A549 (cell line): ENCODE measurements at regions not wholly inside any gene's neighbourhood (a gene's known extent, or its start where the extent isn't known, plus 50 kb on each side); places are given as distances from the start of the nearest gene placed in this dataset.

ENCODE experiments used
- ATAC-seq, 2 experiments: fragments of 200-7000 bp in 1 of 2; fragments of >200 bp in 1 of 2; cut with Nextera tagmentation in 1 of 2; cut with Tn5 transposase in 1 of 2; 3 replicates each; pipeline versions ENCODE4 v1.8.0 to v1.9.1; 2018 to 2020; ENCODE audit warnings: mild to moderate bottlenecking in 1 of 2, moderate library complexity in 1 of 2
- CTCF ChIA-PET: fragments of 300-600 bp; sonication (Branson Sonifier 250); formaldehyde crosslinking; extraction: SDS; loops from one replicate; lab custom pipeline; 2021; ENCODE audit warnings: antibody characterized with exemption, inconsistent platforms; lab: Yijun Ruan, JAX
- POLR2A ChIA-PET: fragments of 350-600 bp; formaldehyde crosslinking; extraction: SDS; loops from one replicate; lab custom pipeline; 2021; ENCODE audit warnings: antibody characterized with exemption, inconsistent platforms; lab: Yijun Ruan, JAX
- DNase-seq, 2 experiments: peaks; one replicate each; pipeline versions ENCODE4 v3.0.0 to v3.0.0-alpha.2; 2011 to 2016; ENCODE audit warnings: low read depth in 1 of 2, low spot score in 1 of 2
- FAIRE-seq: peaks from 2 replicates; lab custom pipeline; 2011; peaks lifted over from hg19 to GRCh38; lab: Jason Lieb, UNC
- H3K27ac ChIP-seq, 2 experiments: fragments of >200 bp; sonication (Bioruptor Twin); formaldehyde crosslinking; 3 replicates each; pipeline ENCODE4 v1.5.1; 2016 to 2017
- H3K4me1 ChIP-seq: fragments of >200 bp; sonication (Bioruptor Twin); formaldehyde crosslinking; 3 replicates; pipeline ENCODE4 v1.6.1; 2016
- H3K4me2 ChIP-seq: fragments of >200 bp; sonication (Bioruptor Twin); formaldehyde crosslinking; 3 replicates; pipeline ENCODE4 v1.6.1; 2016
- H3K4me3 ChIP-seq: fragments of >200 bp; sonication (Bioruptor Twin); formaldehyde crosslinking; 3 replicates; pipeline ENCODE4 v1.5.1; 2016
- H3K9me3 ChIP-seq: fragments of >200 bp; sonication (Bioruptor Twin); formaldehyde crosslinking; 3 replicates; pipeline ENCODE4 v1.6.1; 2016
- BHLHE40 ChIP-seq: IDR thresholded peaks from 2 replicates; pipeline ENCODE4 v1.6.1; 2012; ENCODE audit warnings: low read depth, low read length, inconsistent platforms
- CEBPB ChIP-seq, 2 experiments: fragments of >200 bp in 1 of 2; sonication (Bioruptor Twin) in 1 of 2; formaldehyde crosslinking in 1 of 2; IDR thresholded peaks; 2 replicates each; pipeline ENCODE4 v1.6.1; 2012 to 2016
- EHMT2 ChIP-seq: fragments of 200-600 bp; sonication (generic); IDR thresholded peaks from 2 replicates; pipeline ENCODE4 v1.6.1; 2016; ENCODE audit warnings: antibody characterized with exemption, low read depth, mild to moderate bottlenecking, moderate library complexity
- EP300 ChIP-seq, 2 experiments: fragments of >200 bp; sonication (Bioruptor Twin); formaldehyde crosslinking; IDR thresholded peaks; 2 replicates in 1 of 2; 3 replicates in 1 of 2; pipeline ENCODE4 v1.6.1; 2016 to 2017
- FOSB ChIP-seq: fragments of 250-450 bp; sonication (Bioruptor Pico); IDR thresholded peaks from 2 replicates; pipeline ENCODE4 v1.5.0; 2020; ENCODE audit warnings: mild to moderate bottlenecking, moderate library complexity
- HEYL ChIP-seq: fragments of 250-450 bp; sonication (Bioruptor Pico); IDR thresholded peaks from 2 replicates; pipeline ENCODE4 v1.8.0; 2021; ENCODE audit warnings: mild to moderate bottlenecking, moderate library complexity
- HOXA7 ChIP-seq: fragments of 250-450 bp; sonication (Bioruptor Pico); IDR thresholded peaks from 2 replicates; pipeline ENCODE4 v1.5.0; 2020; ENCODE audit warnings: mild to moderate bottlenecking, moderate library complexity
- HOXB13 ChIP-seq: fragments of 250-450 bp; sonication (Bioruptor Pico); IDR thresholded peaks from 2 replicates; pipeline ENCODE4 v1.5.0; 2020; ENCODE audit warnings: low read depth, mild to moderate bottlenecking, moderate library complexity
- KDM1A ChIP-seq: fragments of 200-600 bp; sonication (generic); IDR thresholded peaks from 2 replicates; pipeline ENCODE4 v1.6.1; 2016; ENCODE audit warnings: low read depth, mild to moderate bottlenecking
- KDM5A ChIP-seq: fragments of 200-600 bp; sonication (generic); IDR thresholded peaks from 2 replicates; pipeline ENCODE4 v1.6.1; 2016; ENCODE audit warnings: antibody characterized with exemption, mild to moderate bottlenecking
- MAFK ChIP-seq: fragments of 450-650 bp; IDR thresholded peaks from 2 replicates; pipeline ENCODE4 v1.6.1; 2014; ENCODE audit not compliant: partially characterized antibody
- MAX ChIP-seq: IDR thresholded peaks from 2 replicates; pipeline ENCODE4 v1.6.1; 2012
- MAZ ChIP-seq: fragments of 150-350 bp; IDR thresholded peaks from 2 replicates; pipeline ENCODE4 v1.6.1; 2014; ENCODE audit warnings: antibody characterized with exemption, low read depth, low read length, borderline replicate concordance
- MYC ChIP-seq: IDR thresholded peaks from 2 replicates; pipeline ENCODE4 v1.6.1; 2012; ENCODE audit warnings: mild to moderate bottlenecking, inconsistent platforms, low read length, improper control_type of control experiment, borderline replicate concordance
- NR3C1 ChIP-seq: fragments of >200 bp; sonication (Bioruptor Twin); formaldehyde crosslinking; IDR thresholded peaks from 3 replicates; pipeline ENCODE4 v1.6.1; 2017
- POLR2AphosphoS2 ChIP-seq: conservative IDR thresholded peaks from 2 replicates; pipeline ENCODE4 v1.6.1; 2012; ENCODE audit warnings: low read length, improper control_type of control experiment, inconsistent platforms
- RAD21 ChIP-seq, 2 experiments: fragments of >200 bp in 1 of 2; sonication (Bioruptor Twin) in 1 of 2; formaldehyde crosslinking in 1 of 2; IDR thresholded peaks in 1 of 2; conservative IDR thresholded peaks in 1 of 2; 2 replicates in 1 of 2; 3 replicates in 1 of 2; pipeline ENCODE4 v1.6.1; 2012 to 2018; ENCODE audit warnings: inconsistent platforms in 1 of 2
- RCOR1 ChIP-seq: fragments of 150-350 bp; IDR thresholded peaks from 2 replicates; pipeline ENCODE4 v1.6.1; 2014; ENCODE audit warnings: antibody characterized with exemption, low read length, low read depth
- RFX5 ChIP-seq: fragments of 450-650 bp; IDR thresholded peaks from 2 replicates; pipeline ENCODE4 v1.7.1; 2014; ENCODE audit warnings: antibody characterized with exemption, mild to moderate bottlenecking, moderate library complexity
- RNF2 ChIP-seq: fragments of 200-600 bp; sonication (generic); IDR thresholded peaks from 2 replicates; pipeline ENCODE4 v1.6.1; 2016; ENCODE audit warnings: low read depth, mild to moderate bottlenecking, antibody characterized with exemption, moderate library complexity, borderline replicate concordance
- TFCP2L1 ChIP-seq: fragments of 250-450 bp; sonication (Bioruptor Pico); IDR thresholded peaks from 2 replicates; pipeline ENCODE4 v1.5.0; 2021; ENCODE audit warnings: mild to moderate bottlenecking
- ZC3H11A ChIP-seq: fragments of 450-650 bp; IDR thresholded peaks from 2 replicates; pipeline ENCODE4 v1.6.1; 2014; ENCODE audit warnings: antibody characterized with exemption, mild to moderate bottlenecking
- ZFP36 ChIP-seq: fragments of 450-650 bp; IDR thresholded peaks from 2 replicates; pipeline ENCODE4 v1.6.1; 2014; ENCODE audit warnings: borderline replicate concordance; ENCODE audit not compliant: partially characterized antibody
- ZSCAN20 ChIP-seq: fragments of 250-450 bp; sonication (Bioruptor Pico); IDR thresholded peaks from 2 replicates; pipeline ENCODE4 v1.8.0; 2022; ENCODE audit warnings: mild to moderate bottlenecking, moderate library complexity
- WGBS: methylation state at CpG from one replicate; pipeline ENCODE4 v1.1.6; 2017; ENCODE audit errors: missing lambda C conversion rate; 5-methylcytosine and 5-hydroxymethylcytosine counted together
- TF ChIP-seq, protein P1 (sequence below): fragments of 250-450 bp; sonication (Bioruptor Pico); IDR thresholded peaks from 2 replicates; pipeline ENCODE4 v1.5.0; 2020; ENCODE audit warnings: low read depth, mild to moderate bottlenecking, moderate library complexity
- TF ChIP-seq, protein P2 (sequence below): fragments of 200-600 bp; sonication (generic); IDR thresholded peaks from 2 replicates; pipeline ENCODE4 v1.6.1; 2016; ENCODE audit warnings: antibody characterized with exemption, mild to moderate bottlenecking, moderate library complexity
- TF ChIP-seq, protein P3 (sequence below): fragments of >200 bp; sonication (Bioruptor Twin); formaldehyde crosslinking; IDR thresholded peaks from 3 replicates; pipeline ENCODE4 v1.6.1; 2016
- TF ChIP-seq, protein P4 (sequence below): IDR thresholded peaks from 2 replicates; pipeline ENCODE4 v1.6.1; 2012; ENCODE audit warnings: low read depth, borderline replicate concordance

DNA sequence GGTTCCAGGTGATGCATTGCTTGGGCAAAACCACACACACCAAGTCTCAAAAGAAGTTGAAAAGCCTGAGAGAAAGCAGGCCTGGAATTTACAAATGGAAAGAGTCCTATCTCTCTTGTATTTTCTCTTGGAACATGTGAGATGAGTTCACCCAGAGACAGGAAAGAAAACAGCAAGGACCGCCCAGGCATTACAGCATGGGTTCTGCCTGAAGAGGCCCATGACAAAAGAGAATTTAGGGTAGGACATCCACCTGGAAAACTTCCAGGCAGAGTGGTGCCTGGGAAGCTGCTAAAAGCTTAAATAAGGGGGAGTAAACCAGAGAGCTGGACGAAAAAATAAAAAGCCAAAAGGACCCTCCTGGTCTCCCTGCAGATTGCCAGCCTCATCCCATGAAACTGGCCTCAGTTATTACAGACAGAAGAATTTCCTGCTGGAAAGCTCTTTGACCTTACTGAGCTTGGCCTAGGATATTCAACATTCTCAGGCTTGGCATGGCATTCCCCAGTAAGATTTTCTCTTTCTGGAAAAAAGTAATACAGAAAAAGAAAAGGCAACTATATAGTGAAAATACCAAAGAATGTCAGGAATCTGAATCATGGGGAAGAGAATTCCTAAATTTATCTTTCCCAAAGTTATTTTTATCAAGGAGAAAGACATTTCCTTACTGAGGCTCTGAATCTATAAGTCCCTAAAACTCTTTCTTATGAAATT is 121.3 kb upstream of the NUDT4 start:
- Histone ChIP-seq H3K4me1 (no peaks in the 10 kb centered on the region), H3K9me3 (no peaks in the 10 kb centered on the region), H3K27ac (no peak overlapping the region), H3K4me2 (no peak overlapping the region)
- POLR2A ChIA-PET: no interaction called here
- ATAC-seq (no peak), FAIRE-seq (no peak)
- 41% methylated on average over 2 of the region's 2 CpGs for WGBS
- TF ChIP-seq RNF2: no peak
- no peak for TF ChIP-seq POLR2AphosphoS2
- TF ChIP-seq, protein P1, sequence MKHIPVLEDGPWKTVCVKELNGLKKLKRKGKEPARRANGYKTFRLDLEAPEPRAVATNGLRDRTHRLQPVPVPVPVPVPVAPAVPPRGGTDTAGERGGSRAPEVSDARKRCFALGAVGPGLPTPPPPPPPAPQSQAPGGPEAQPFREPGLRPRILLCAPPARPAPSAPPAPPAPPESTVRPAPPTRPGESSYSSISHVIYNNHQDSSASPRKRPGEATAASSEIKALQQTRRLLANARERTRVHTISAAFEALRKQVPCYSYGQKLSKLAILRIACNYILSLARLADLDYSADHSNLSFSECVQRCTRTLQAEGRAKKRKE (CRISPR knock-in tag): no peak
- no peak for TF ChIP-seq MAFK
- TF ChIP-seq, protein P2, sequence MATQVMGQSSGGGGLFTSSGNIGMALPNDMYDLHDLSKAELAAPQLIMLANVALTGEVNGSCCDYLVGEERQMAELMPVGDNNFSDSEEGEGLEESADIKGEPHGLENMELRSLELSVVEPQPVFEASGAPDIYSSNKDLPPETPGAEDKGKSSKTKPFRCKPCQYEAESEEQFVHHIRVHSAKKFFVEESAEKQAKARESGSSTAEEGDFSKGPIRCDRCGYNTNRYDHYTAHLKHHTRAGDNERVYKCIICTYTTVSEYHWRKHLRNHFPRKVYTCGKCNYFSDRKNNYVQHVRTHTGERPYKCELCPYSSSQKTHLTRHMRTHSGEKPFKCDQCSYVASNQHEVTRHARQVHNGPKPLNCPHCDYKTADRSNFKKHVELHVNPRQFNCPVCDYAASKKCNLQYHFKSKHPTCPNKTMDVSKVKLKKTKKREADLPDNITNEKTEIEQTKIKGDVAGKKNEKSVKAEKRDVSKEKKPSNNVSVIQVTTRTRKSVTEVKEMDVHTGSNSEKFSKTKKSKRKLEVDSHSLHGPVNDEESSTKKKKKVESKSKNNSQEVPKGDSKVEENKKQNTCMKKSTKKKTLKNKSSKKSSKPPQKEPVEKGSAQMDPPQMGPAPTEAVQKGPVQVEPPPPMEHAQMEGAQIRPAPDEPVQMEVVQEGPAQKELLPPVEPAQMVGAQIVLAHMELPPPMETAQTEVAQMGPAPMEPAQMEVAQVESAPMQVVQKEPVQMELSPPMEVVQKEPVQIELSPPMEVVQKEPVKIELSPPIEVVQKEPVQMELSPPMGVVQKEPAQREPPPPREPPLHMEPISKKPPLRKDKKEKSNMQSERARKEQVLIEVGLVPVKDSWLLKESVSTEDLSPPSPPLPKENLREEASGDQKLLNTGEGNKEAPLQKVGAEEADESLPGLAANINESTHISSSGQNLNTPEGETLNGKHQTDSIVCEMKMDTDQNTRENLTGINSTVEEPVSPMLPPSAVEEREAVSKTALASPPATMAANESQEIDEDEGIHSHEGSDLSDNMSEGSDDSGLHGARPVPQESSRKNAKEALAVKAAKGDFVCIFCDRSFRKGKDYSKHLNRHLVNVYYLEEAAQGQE: no peak
- TF ChIP-seq, protein P3, sequence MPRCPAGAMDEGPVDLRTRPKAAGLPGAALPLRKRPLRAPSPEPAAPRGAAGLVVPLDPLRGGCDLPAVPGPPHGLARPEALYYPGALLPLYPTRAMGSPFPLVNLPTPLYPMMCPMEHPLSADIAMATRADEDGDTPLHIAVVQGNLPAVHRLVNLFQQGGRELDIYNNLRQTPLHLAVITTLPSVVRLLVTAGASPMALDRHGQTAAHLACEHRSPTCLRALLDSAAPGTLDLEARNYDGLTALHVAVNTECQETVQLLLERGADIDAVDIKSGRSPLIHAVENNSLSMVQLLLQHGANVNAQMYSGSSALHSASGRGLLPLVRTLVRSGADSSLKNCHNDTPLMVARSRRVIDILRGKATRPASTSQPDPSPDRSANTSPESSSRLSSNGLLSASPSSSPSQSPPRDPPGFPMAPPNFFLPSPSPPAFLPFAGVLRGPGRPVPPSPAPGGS: no peak
- no peak for TF ChIP-seq RFX5
- no peak for TF ChIP-seq MAZ
- no peak for TF ChIP-seq HOXB13 (CRISPR knock-in tag)
- no peak for TF ChIP-seq BHLHE40
- TF ChIP-seq, protein P4, sequence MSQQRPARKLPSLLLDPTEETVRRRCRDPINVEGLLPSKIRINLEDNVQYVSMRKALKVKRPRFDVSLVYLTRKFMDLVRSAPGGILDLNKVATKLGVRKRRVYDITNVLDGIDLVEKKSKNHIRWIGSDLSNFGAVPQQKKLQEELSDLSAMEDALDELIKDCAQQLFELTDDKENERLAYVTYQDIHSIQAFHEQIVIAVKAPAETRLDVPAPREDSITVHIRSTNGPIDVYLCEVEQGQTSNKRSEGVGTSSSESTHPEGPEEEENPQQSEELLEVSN: no peak
- no peak for TF ChIP-seq ZSCAN20
- TF ChIP-seq, all 56 proteins: peak for 0
- H3K4me3 ChIP-seq: no peak overlapping the region
- CTCF ChIA-PET: interaction anchor here (1.7 kb wide), 1 partner anchor 19 kb away, joined by 4 read pairs; no protein-coding TSS in a partner anchor
- no peak for DNase-seq

GRCh38 chr12:93261505-93262094 is 116.1 kb upstream of the NUDT4 start:
- Histone ChIP-seq H3K9me3 (no peaks in the 10 kb centered on the region), H3K4me1 (peaks cover 6% of the 10 kb centered on the region; the same call in 1 of the 3 replicates), H3K4me3 (no peak overlapping the region), H3K4me2 (no peak overlapping the region), H3K27ac (no peak overlapping the region)
- FAIRE-seq: no peak
- ATAC-seq: no peak
- DNase-seq: no peak
- WGBS: 56% methylated on average over 5 of the region's 5 CpGs
- POLR2A ChIA-PET: no interaction called here
- CTCF ChIA-PET: interaction anchor here (1.1 kb wide), 1 partner anchor 9 kb away, joined by 3 read pairs; no protein-coding TSS in a partner anchor
- TF ChIP-seq MAFK (peak; percentile 67), RAD21 (conservative IDR thresholded peaks at IDR 0.05 in 1 of 2, IDR thresholded peaks at IDR 0.05 in 1 of 2) (no peak)
- TF ChIP-seq, all 56 proteins: peak for 1

DNA sequence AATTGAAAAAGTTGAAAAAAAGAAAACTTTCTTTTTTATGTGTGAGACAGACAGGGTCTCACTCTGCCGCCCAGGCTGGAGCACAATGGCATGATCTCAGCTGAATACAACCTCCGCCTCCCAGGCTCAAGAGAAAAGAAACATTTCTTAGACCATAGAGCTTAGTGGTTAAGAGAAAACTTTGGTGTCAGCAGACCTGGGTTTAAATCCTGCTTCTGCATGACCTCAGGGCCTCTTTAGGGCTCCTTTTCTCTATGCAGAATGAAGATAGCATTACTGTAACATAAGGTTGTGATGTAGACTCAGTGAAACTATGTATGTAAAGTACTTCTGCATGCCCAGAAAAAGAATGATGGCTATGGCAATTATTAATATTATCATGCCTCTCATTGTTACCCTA is 104.7 kb upstream of the NUDT4 start:
- WGBS: 82% methylated on average over 2 of the region's 2 CpGs
- H3K27ac ChIP-seq: no peak overlapping the region
- DNase-seq (no peak), ATAC-seq (no peak), FAIRE-seq (no peak)
- CTCF ChIA-PET: no interaction called here
- H3K4me2 ChIP-seq: no peak overlapping the region
- H3K4me1 ChIP-seq: no peaks in the 10 kb centered on the region
- POLR2A ChIA-PET: no interaction called here
- no peak overlapping the region for H3K4me3 ChIP-seq
- H3K9me3 ChIP-seq: no peaks in the 10 kb centered on the region
- TF ChIP-seq MAX (no peak), ZC3H11A (no peak), RCOR1 (no peak), HEYL (CRISPR knock-in tag) (no peak), ZFP36 (no peak), KDM1A (no peak), TFCP2L1 (CRISPR knock-in tag) (no peak), CEBPB (IDR thresholded peaks at IDR 0.05) (no peak), FOSB (no peak), EHMT2 (no peak), KDM5A (no peak), EP300 (IDR thresholded peaks at IDR 0.05) (no peak), NR3C1 (no peak), HOXA7 (CRISPR knock-in tag) (no peak), ZSCAN20 (no peak), MYC (no peak)
